ENCODE measurements at regions not wholly inside any gene's neighbourhood (a gene's known extent, or its start where the extent isn't known, plus 50 kb on each side); places are given as distances from the start of the nearest gene placed in this dataset.

- no peak for DNase-seq (ENCODE audit: low read depth)
Measured at GRCh38 chr1:209456878-209457277, 126.6 kb upstream of the CAMK1G start.

GRCh38 chr1:209457401-209458125 is 126.0 kb upstream of the CAMK1G start:
- no peak for DNase-seq (ENCODE audit: low read depth)

GRCh38 chr1:209458921-209459320 is 124.6 kb upstream of the CAMK1G start:
- DNase-seq (ENCODE audit: low read depth): no peak

GRCh38 chr1:209461168-209461567 is 122.3 kb upstream of the CAMK1G start:
- DNase-seq (ENCODE audit: low read depth): no peak

- DNase-seq (ENCODE audit: low read depth): no peak
Measured at GRCh38 chr1:209462433-209462832, 121.1 kb upstream of the CAMK1G start.

GRCh38 chr1:209463441-209463840 is 120.1 kb upstream of the CAMK1G start:
- no peak for DNase-seq (ENCODE audit: low read depth)

GRCh38 chr1:209473025-209473424 is 110.5 kb upstream of the CAMK1G start:
- DNase-seq (ENCODE audit: low read depth): no peak

- DNase-seq (ENCODE audit: low read depth): no peak
Measured at GRCh38 chr1:209480345-209480744, 103.2 kb upstream of the CAMK1G start.

GRCh38 chr1:209483691-209484090 is 99.8 kb upstream of the CAMK1G start:
- no peak for DNase-seq (ENCODE audit: low read depth)

- no peak for DNase-seq (ENCODE audit: low read depth)
Measured at GRCh38 chr1:209484429-209484828, 99.1 kb upstream of the CAMK1G start.

GRCh38 chr1:209485167-209485566 is 98.3 kb upstream of the CAMK1G start:
- no peak for DNase-seq (ENCODE audit: low read depth)

- DNase-seq (ENCODE audit: low read depth): no peak
Measured at GRCh38 chr1:209485751-209486150, 97.8 kb upstream of the CAMK1G start.

- DNase-seq (ENCODE audit: low read depth): no peak
Measured at GRCh38 chr1:209486861-209487593, 96.5 kb upstream of the CAMK1G start.

- DNase-seq (ENCODE audit: low read depth): no peak
Measured at GRCh38 chr1:209490013-209490412, 93.5 kb upstream of the CAMK1G start.

- DNase-seq (ENCODE audit: low read depth): no peak
Measured at GRCh38 chr1:209491031-209491430, 92.5 kb upstream of the CAMK1G start.

GRCh38 chr1:209491496-209491895 is 92.0 kb upstream of the CAMK1G start:
- no peak for DNase-seq (ENCODE audit: low read depth)

GRCh38 chr1:209491897-209492296 is 91.6 kb upstream of the CAMK1G start:
- no peak for DNase-seq (ENCODE audit: low read depth)

- no peak for DNase-seq (ENCODE audit: low read depth)
Measured at GRCh38 chr1:209493559-209493958, 90.0 kb upstream of the CAMK1G start.

GRCh38 chr1:209497729-209498128 is 85.8 kb upstream of the CAMK1G start:
- DNase-seq (ENCODE audit: low read depth): no peak

GRCh38 chr1:209500993-209501392 is 82.5 kb upstream of the CAMK1G start:
- DNase-seq (ENCODE audit: low read depth): no peak

GRCh38 chr1:209503196-209503595 is 80.3 kb upstream of the CAMK1G start:
- no peak for DNase-seq (ENCODE audit: low read depth)

- DNase-seq (ENCODE audit: low read depth): no peak
Measured at GRCh38 chr1:209504571-209504970, 78.9 kb upstream of the CAMK1G start.

GRCh38 chr1:209505044-209505443 is 78.5 kb upstream of the CAMK1G start:
- DNase-seq (ENCODE audit: low read depth): no peak

- no peak for DNase-seq (ENCODE audit: low read depth)
Measured at GRCh38 chr1:209506101-209506500, 77.4 kb upstream of the CAMK1G start.
